SKM-1 (cell line): ENCODE measurements at regions not wholly inside any gene's neighbourhood (a gene's known extent, or its start where the extent isn't known, plus 50 kb on each side); places are given as distances from the start of the nearest gene placed in this dataset.

Experiments used
- DNase-seq: peaks from one replicate; lab custom pipeline; 2025; ENCODE audit not compliant: unreplicated experiment; lab: John Stamatoyannopoulos, UW

DNA sequence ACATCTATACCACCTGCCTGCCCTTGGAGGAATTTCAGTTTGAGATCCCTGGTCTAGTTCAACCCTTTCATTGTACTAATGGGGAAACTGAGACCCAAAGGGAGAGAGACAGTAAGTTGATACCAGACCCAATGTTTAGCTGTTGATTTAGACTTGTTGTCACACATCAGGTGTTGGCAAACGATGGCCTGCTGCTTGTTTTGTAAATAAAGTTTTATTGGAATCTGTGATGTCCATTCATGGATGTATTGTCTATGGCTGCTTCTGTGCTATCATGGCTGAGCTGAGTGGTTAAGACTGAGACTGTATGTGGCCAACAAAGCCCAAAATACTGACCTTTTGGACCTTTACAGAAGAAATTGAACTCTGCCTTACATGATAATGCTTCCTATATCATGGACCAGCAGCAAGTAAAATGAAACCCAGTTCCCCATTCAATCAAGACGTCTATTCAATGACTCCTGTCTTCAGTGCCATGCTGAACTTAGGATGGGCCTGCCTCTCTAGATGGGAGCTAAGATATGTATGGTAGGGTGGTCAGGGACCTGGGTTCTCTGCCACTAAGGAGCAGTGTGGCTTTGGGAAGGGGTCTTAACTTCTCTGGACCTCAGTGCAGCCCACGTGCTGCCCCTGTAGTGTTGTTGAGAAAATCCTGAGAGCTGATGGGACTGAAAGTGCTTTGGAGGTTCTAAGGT lies 111.0 kb downstream of the IRX5 start:
- no peak for DNase-seq

DNA sequence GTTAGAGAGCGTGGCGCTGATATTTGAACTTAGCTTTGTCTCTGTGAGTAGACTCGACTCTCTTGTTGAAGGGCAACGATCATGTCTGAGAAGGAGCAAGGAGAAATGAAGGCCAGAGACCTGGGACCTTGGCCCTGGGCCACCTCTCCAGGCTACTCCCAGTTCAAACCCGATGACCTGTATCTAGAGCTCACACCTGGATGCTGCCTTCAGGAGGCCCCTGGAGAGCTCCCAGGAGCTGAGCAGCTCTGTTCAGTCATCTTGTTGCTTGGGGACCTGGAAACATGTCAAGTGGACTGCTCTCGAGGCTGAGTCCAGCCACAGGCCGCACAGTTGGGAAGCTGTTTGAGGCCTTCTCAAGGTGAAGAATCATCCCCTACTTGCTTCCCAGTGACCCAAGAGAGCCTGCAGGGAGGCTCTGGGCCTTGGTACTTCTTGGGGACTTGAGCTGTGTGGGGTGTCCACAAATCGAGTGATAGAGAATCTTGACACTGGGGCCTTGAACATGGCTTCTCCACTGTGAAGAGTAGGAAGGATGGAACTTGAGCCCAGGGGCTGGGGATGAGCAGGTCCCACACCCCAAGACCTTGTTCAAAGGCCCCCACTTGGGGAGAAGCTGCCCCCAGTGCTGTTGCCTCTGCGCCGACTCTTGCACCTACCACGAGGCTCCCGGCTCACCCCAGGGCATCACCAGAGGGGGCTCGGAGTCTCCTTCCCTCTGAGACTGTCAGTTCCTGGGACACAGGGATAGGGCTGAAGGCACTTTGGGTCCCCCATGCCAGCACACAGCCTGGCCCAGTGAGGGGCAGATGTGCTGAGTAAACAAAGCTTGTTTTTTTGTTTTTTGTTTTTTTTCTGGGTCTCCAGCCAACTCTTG lies 112.1 kb downstream of the IRX5 start:
- no peak for DNase-seq

DNA sequence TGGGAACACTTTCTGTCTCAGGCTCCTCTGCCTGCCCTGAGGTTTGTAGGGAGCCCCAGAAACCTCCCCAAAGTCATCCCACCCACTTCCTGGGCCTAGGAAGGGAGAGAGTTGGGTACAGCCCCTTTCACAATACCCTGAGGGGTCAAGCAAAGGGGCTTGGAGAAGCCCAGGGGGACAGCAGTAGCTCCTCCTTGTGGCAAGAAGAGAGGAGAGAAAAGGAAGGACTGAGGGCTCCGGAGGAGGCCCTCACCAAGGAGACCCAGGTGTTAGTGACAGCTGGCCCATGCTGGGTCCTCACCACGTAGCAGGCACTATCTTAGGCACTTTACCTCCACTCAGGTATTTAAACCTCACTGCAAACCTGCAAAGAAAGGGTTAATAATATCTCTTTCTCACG lies 112.8 kb downstream of the IRX5 start:
- no peak for DNase-seq

DNA sequence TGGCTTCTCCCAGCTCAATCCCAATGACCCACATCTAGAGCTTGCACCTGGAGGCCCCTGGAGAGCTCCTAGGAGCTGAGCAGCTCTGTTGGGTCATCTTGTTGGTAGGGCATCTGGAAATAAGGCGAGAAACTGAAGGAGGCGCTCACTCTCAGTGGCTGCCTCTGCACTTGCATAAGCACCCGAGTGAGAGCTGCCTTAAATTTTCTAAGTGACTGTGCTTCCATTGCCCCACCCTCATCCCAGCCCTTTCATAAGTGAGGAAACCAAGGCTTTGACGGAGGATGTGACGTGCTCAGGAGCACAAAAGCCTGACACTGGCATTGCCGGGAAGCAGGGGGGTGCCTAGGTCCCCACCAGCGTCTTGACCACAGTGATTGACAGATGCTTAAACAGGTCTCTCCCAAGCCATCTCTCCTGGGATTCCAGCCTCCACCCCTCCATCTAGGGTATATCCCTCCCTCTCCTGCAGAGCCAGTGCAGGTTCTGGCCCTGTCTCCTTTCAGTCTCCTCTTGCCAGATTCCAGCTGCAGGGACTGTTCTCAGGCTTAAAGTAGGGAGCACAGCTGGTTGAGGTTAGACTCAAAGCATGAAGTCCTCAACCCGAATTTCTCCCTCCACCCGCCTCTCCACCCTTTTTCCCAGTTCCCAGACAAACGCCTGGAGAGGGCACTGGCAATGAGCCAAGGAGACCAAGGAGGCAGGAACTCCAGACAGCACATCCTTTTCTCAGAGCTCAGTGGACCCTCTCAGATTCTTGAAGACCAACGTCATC lies 113.7 kb downstream of the IRX5 start:
- no peak for DNase-seq

DNA sequence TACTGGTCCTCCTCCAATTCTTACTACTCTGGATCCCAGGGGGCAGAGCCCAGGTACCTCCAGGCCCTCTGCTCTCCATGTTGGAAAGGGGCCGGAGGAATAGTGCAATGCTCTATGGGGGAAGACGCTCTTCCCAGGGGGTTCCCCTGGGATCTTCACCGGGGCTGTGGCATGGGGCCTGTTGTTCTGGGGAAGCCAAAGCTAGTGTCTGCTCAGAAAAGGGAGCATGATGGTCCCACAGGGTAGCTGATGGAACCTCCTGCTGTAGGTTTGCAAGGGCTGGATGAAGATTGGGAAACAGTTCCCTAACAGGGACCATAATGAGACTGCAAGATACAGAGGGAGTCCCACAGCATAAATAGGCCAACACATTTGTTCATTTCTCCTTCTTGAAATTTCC lies 114.7 kb downstream of the IRX5 start:
- DNase-seq = no peak

DNA sequence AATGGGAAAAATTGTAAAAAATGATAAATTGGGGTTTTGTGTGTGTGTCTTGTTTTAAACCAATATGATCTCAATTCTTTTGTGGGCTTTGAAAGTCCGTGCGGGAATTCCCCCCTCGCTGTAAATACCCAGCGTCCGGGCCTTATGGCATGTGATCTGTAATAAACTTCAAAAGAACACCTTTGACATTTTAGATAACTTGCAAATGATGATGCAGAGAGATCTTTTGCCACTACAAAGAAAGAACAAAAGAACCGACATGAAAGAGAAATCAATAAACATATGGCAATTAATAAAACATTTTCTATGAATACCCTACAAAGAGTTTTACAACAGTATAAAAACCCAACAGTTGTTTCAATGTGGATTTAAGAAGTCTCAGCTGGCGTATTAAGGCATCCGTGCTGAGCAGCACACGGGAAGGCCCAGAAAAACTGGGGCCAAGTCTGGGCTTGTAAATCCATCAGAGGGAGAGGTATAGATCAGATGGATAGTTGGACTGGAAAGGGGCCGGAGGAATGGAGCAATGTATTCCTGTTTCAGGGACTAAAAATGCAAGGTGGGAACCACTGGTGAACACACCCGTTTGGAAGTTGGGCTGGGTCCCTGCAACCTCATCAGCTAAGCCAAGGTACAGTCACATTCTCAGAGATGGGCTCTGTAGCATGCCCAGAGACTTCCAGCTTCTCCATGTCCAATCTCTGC lies 115.2 kb downstream of the IRX5 start:
- DNase-seq = no peak

DNA sequence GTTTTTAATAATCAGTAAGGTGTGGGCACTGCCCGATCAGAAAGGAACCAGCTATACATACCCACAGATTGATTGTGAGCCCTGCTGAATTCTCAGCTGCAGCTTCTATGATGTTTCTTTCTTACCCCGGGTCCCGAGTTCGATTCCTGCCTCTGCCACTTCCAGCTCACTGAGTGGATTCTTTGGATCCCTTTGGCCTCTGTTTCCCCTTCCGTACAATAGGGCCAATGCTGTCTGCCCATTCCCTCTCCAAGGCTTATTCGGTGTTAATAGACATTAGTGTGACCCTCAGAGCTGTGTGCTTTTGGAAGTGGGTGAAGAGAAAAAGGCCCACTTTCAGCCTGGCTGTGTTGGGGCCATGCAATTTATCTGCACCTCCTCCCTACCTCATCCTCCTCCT lies 115.8 kb downstream of the IRX5 start:
- DNase-seq = no peak

DNA sequence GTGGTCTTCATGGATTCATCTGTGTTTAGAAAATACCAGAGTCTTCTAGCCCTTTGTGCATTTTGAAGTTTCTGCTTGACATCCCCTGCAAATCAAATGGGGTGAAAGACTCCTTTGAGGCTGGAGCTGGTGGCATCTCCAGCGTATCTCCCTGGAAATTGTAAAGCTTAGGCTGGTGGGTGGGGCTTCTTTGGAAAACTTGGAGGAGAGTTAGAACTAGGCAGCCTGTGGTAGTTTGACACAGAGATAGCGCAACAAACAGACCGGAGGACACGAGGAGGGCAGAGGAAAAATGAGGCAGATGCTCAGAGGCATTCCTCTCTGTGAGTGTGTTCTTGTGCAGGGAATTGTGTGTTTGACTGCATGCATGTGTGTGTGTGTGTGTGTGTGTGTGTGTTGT lies 116.3 kb downstream of the IRX5 start:
- DNase-seq = no peak

DNA sequence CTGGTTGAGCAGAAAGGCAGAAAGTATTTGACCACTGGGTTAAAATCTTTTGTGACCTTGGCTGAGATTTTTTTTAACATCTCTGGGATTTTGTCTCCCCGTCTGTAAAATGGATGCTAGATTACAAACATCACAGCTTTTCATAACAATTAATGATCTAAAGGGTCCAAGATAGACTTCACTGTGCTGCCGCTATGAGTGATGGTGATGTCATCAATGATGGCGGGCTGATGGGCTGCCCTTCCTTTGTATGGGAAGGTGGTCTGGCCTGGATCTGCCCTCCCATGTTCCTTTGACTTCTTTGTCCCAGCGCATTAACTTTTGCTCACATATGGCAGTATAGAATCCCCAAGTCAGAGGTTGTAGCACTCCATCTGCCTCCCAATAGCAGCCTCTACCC lies 116.7 kb downstream of the IRX5 start:
- DNase-seq = no peak

DNA sequence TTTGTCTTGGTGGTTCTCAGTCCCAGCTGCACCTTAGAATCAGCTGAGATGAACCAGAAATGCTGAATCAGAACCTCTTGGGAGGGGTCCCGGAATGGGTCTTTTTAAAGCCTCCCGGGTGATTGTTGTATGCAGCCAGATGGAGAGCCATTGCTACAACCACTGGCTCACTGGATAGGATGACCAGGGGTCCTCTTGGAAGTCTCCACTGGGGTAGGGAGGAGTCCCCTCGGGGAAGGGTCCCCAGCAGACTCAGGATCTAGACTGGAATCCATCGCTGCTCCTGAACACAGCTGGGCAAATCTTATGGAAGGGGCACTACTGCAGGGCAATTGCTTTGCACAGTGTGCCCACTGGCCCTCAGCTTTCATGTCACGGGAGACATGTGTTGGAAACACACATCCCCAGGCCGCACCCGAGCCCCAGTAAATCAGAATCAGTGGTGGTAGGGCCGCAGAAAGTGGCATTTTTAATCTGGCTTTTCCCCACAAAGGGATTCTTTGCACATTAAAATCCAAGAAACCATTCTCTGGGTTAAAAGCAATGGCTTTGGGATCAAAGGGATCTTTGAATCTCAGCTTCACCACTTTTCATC lies 117.3 kb downstream of the IRX5 start:
- no peak for DNase-seq

DNA sequence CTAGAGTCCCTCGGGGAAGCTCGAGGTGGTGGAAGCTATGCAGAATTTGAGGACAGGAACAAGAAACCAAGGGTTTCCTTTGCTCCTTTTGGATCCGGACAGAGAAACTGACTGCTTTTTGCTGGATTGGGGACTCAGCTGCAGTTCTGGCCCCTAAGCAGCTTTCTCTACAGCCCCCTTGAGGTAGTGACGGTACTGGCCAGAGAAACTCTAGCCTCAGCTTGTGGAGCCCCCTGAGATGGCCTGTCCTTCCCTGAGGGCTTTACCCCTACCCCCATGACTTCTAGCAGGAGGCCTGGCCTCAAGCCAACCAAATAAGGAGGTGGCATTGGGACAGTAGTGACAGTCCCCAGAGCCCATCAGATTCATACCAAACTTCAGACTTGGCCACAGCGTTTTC lies 118.1 kb downstream of the IRX5 start:
- no peak for DNase-seq

DNA sequence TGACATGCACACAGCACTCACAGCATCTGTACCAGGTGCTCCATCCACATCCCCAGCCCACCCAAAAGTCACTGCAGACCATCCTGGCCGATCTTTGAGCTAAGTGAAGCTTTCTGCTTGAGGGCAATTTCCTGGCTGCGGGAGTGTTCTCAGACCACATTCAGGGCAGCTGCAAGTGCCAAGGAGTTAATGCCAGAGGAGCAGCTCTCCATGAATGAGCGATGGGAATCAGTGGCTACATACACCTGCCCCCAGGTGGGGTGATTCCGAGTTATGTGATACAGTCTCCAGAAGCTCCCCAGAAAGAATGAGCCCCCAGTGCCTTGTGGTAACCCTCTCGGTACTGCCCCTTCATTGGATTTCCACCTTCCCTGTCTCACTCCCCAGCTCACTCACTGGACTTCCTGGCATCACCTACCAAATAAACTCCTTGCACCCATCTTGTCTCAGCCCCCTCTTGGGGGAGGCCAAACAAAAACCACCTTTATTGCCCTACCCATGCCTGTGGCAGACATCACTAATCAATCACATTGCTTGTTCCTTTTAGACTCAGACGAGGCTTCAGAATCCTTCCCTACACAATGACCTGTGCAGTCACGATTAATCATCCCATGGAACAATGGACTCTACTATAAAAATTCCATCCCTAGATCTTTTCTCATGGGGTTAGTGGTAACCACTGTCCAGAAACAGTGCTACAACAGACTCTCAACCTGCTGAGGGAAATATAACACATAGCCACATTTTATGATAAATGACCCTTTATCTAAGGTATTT lies 121.1 kb downstream of the IRX5 start:
- DNase-seq = no peak

DNA sequence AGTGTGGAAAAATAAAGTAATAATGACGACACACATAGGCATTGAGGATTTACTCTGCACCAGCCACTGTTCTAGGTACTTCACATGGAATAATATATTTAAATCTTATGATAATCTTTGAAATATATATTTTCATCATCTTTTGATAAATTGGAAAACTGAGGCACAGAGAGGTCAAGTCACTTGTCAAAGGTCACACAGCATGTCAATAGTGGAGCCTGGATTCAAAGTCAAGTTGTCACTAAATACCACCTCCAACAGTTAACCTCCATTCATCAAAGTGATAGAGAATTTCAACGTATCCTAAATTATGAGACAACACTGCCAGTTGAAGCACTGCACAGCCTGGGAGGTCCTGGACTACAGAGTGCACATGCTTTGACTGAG lies 121.7 kb downstream of the IRX5 start:
- DNase-seq = no peak

DNA sequence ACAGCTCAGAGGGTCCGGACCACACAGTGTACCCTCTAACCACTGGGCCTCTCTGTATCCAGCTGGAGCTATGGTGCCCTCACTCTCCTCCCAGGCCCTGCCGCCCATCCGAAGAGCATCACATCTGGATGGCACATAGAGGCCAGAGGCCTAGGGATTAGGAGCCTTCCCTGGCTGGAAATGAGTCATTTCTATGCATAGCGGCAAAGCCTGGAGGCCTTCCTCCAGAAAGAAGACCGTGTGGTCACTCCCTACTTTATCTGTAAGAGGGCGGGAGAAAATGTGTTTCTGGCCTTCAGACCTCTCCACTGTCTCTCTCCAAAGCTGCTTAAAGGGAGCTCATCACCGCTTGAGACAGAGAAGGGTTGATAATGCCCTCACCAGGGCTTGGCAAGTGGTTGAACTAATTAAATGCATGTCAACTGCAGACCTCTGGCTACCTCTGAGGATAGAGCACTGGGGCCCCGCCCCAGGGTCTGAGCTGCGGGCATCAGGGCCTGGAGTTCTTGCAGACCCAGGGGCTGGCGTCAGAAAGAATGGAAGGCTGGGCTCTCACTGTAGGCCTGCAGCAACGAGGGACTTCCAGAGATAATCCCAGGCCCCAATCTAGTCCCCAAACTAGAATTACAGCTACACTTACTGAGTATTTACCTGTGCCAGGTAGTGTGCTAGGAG lies 122.2 kb downstream of the IRX5 start:
- no peak for DNase-seq

DNA sequence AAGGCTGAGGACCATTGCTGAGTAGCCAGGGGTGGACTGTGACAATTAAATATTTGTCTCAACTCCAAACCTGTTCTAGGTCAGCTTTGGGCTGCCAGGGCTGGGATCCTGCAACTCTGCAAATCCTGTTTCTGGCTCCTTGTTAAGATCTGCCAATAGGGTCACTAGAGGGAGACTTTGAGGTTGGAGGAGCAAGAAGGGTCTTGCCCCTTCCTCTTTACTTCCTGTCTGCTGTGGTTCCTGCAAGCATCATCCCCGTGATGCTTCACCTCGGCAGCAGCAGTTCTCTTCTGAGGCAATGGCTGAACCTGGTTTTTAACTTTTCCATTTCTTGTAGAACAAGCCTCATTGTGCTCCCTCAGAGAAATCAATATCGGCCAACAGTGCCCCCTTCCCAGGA lies 124.6 kb downstream of the IRX5 start:
- no peak for DNase-seq

DNA sequence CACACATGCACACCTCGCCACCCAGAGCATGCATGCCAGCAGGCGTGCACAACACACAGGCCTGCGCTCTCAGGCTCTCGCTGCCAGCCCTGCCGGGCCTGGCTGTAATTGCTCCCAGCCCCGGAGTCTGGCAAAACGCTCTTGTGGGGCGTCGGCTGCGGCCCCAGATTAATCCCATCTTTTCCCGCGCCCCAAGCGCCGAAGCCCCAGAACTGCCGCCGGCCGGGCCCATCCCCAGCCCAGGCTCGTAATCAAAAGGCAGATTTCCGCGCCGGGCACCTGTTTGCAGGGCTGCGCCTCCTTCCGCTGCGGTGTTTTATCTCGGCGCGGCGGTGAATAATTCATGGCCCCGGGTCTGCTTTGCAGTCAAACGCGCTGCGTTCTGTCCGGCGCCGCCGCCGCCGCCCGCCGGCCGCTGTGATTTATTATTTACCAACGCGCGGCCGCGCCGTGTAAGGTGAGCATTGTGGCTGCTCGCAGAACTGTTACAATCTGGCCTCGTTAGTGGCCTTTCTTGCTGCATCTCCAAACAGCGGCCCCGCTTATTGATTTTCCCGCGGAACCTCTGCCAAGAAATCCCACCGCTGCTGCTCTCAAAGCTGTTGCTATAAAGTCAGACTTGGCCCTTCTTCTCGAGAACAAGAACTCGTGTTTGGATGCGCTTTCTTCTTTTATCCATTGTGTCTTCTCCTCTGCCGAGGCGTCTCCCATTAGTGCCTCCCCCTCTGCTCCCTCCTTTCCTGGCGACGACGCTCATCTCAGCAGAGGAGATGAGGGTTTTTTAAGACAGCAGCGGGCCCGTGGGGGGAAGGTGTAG lies 126.1 kb downstream of the IRX5 start:
- no peak for DNase-seq

DNA sequence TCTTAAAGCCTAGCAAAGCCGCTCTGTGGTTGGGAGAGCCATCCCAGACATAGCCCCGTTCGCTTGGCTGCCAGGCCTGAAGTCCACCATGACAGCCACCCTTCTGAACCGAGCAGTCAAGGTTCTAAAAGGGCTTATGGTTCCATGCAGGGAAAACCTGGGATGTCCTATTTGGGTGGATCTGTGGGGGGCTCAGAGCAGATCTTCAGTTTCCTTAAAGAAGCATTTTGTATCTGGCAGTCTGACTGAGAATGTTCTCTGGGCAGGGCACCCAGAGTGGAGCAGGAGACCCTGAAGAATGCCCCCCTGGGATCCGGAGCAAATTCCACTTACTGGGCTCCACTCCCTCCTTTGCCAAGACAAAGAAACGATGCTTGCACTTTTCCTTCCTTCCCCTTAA lies 127.2 kb downstream of the IRX5 start:
- no peak for DNase-seq

DNA sequence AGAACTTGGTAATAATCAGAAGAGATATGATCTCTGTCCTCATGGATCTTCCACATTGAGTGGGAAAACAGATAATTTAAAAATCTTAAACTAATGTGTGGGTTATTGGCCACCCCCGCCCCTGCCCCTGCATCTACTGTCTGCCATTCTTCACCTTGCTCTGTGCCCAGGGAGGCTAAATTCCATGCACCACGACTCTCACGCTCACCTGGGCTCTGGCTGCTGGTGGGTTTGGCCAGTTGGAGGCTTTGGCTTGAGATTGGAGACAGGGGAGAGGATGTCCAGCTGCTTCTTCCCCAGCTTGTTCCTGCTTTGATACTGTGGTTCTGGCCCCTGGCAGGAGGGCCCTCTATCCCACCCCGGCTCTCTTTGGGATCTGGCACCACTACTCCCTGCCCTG lies 127.9 kb downstream of the IRX5 start:
- DNase-seq = no peak

DNA sequence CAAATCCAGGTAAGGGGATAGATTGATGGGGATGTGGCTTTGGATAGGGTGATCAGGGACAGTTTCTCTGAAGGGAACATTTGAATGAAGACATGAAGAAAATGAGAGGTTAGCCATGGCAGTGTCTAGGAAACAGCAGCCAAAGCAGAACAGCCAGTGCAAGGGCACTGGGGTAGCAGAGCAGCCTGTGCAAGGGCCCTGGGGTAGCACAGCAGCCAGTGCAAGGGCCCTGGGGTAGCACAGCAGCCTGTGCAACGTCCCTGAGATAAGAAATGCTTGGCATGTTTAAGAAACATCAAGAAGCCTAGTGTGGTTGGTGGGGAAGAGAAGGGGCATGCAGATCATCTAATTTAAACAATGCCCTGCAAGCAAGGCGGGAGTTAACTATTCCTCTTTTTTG lies 128.5 kb downstream of the IRX5 start:
- DNase-seq = no peak
